B cell (primary cell): ENCODE measurements at regions not wholly inside any gene's neighbourhood (a gene's known extent, or its start where the extent isn't known, plus 50 kb on each side); places are given as distances from the start of the nearest gene placed in this dataset.

Source experiments
- ATAC-seq: fragments of 200-7000 bp; cut with Tn5 transposase; one replicate; pipeline ENCODE4 v1.10.0; 2021; ENCODE audit warnings: low read depth, mild to moderate bottlenecking, moderate number of reproducible peaks, moderate library complexity
- CTCF ChIA-PET: fragments of 350-600 bp; sonication (Branson Sonifier 250); formaldehyde crosslinking; loops from one replicate; lab custom pipeline; 2021; ENCODE audit warnings: antibody characterized with exemption, inconsistent platforms; lab: Charles Lee
- POLR2A ChIA-PET: fragments of 350-600 bp; sonication (Branson Sonifier 250); formaldehyde crosslinking; loops from one replicate; lab custom pipeline; 2021; ENCODE audit warnings: antibody characterized with exemption; lab: Charles Lee
- DNase-seq: peaks from one replicate; pipeline ENCODE4 v3.0.0; 2013
- H2AFZ ChIP-seq: 2 replicates; pipeline ENCODE4 v1.6.1; 2012; ENCODE audit warnings: mild to moderate bottlenecking, low read depth, low read length; ENCODE audit not compliant: insufficient read depth, poor library complexity, severe bottlenecking
- H3K27ac ChIP-seq, 2 donors: 1 replicate in 1 of 2; 2 replicates in 1 of 2; pipeline ENCODE4 v1.5.1; 2012 to 2013; ENCODE audit warnings: low read length in 2 of 2, mild to moderate bottlenecking in 2 of 2, moderate library complexity in 1 of 2
- H3K27me3 ChIP-seq, 4 experiments: fragments of 200-600 bp in 1 of 4; sonication (generic) in 1 of 4; replicated peaks in 1 of 4; 1 replicate in 2 of 4; 2 replicates in 2 of 4; pipeline versions ENCODE4 v1.6.1 to v1.7.0; 2013 to 2016; ENCODE audit warnings: low read length in 3 of 4, mild to moderate bottlenecking in 2 of 4, mixed read lengths in 1 of 4, moderate library complexity in 1 of 4; ENCODE audit not compliant: insufficient read depth in 4 of 4, control insufficient read depth in 3 of 4; ENCODE audit errors: control extremely low read depth in 1 of 4
- H3K36me3 ChIP-seq, 2 experiments: replicated peaks in 1 of 2; 1 replicate in 1 of 2; 2 replicates in 1 of 2; pipeline versions ENCODE4 v1.6.1 to v1.7.1; 2013; ENCODE audit warnings: low read length in 1 of 2; ENCODE audit not compliant: insufficient read depth in 2 of 2, control insufficient read depth in 1 of 2; ENCODE audit errors: control extremely low read depth in 1 of 2, extremely low read depth in 1 of 2
- H3K4me1 ChIP-seq, 2 donors: fragments of 200-600 bp in 1 of 2; sonication (generic) in 1 of 2; 1 replicate in 1 of 2; 2 replicates in 1 of 2; pipeline versions ENCODE4 v1.5.1 to v1.6.1; 2013 to 2017; ENCODE audit warnings: low read length in 2 of 2; ENCODE audit not compliant: control insufficient read depth in 2 of 2, insufficient read depth in 2 of 2
- H3K4me2 ChIP-seq: replicated peaks from 2 replicates; pipeline ENCODE3; 2012; ENCODE audit warnings: mild to moderate bottlenecking, low read depth, low read length; ENCODE audit not compliant: poor library complexity, severe bottlenecking
- H3K4me3 ChIP-seq, 5 experiments: fragments of 200-600 bp in 1 of 5; sonication (generic) in 1 of 5; 1 replicate in 3 of 5; 2 replicates in 2 of 5; pipeline versions ENCODE4 v1.5.1 to v1.7.0; 2011 to 2016; ENCODE audit warnings: low read length in 4 of 5, mild to moderate bottlenecking in 4 of 5, low read depth in 2 of 5, control low read depth in 1 of 5, moderate library complexity in 1 of 5; ENCODE audit not compliant: insufficient read depth in 1 of 5; ENCODE audit errors: control extremely low read depth in 1 of 5, extremely low read depth in 1 of 5
- H3K79me2 ChIP-seq: fragments of 200-600 bp; sonication (generic); one replicate; pipeline ENCODE4 v1.6.0; 2016; ENCODE audit warnings: low read length; ENCODE audit not compliant: control insufficient read depth, insufficient read depth
- H3K9ac ChIP-seq: fragments of 200-600 bp; sonication (generic); 2 replicates; pipeline ENCODE4 v1.6.1; 2017; ENCODE audit warnings: mild to moderate bottlenecking, low read length, moderate library complexity
- H3K9me3 ChIP-seq, 3 donors: one replicate each; pipeline versions ENCODE4 v1.6.1 to v1.7.1; 2013; ENCODE audit warnings: low read length in 2 of 3; ENCODE audit not compliant: control insufficient read depth in 2 of 3, insufficient read depth in 1 of 3; ENCODE audit errors: control extremely low read depth in 1 of 3
- H4K20me1 ChIP-seq: 2 replicates; pipeline ENCODE4 v1.6.0; 2012; ENCODE audit warnings: mild to moderate bottlenecking, low read length; ENCODE audit not compliant: insufficient read depth, control insufficient read depth, poor library complexity, severe bottlenecking
- H3K27ac Mint-ChIP-seq: one replicate; pipeline ENCODE4 v1.8.0; 2021; ENCODE audit warnings: mixed read lengths
- H3K27me3 Mint-ChIP-seq: one replicate; pipeline ENCODE4 v1.8.0; 2021; ENCODE audit warnings: mixed read lengths
- H3K4me1 Mint-ChIP-seq: one replicate; pipeline ENCODE4 v1.8.0; 2021; ENCODE audit warnings: mixed read lengths
- H3K4me3 Mint-ChIP-seq: one replicate; pipeline ENCODE4 v1.8.0; 2021; ENCODE audit warnings: mixed read lengths
- H3K9me3 Mint-ChIP-seq: one replicate; pipeline ENCODE4 v1.8.0; 2022; ENCODE audit warnings: mixed read lengths; ENCODE audit not compliant: insufficient read depth
- EZH2 ChIP-seq: IDR thresholded peaks from 2 replicates; pipeline ENCODE4 v1.6.1; 2012; ENCODE audit warnings: borderline replicate concordance, low read depth, mild to moderate bottlenecking, moderate library complexity, low read length; ENCODE audit not compliant: insufficient read depth, poor library complexity, severe bottlenecking
- WGBS: methylation state at CpG from one replicate; pipeline ENCODE4 v1.1.5; 2013; ENCODE audit warnings: missing lambda C conversion rate; ENCODE audit not compliant: insufficient coverage; 5-methylcytosine and 5-hydroxymethylcytosine counted together
- intact Hi-C: fragments of 100-400 bp; cut with micrococcal nuclease; formaldehyde crosslinking; loops from one replicate; pipeline ENCODE4 v1.10.0; 2022
- TF ChIP-seq, protein P1 (sequence below): fragments of 200-600 bp; IDR thresholded peaks from one replicate; pipeline ENCODE4 v1.8.0; 2022; ENCODE audit warnings: antibody characterized with exemption, mild to moderate bottlenecking

DNA sequence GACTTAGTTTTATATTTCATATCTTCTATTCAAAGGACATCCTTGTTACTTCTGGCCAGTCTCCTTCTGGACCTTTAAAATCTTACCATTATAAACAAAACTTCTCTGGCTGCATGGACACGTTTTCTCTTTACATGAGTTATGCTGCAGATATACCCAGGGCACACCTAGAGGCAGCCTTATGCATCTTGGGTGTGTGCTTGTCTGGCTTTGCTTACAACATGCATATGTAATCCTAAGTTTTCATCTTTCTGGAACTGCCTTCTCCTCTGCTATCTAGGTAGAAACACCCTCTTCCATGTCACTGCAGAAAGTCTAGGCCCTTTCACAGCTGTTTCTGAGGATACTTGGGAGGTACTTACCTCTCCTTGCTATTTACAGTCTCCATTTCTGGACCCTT, 185.8 kb upstream of the RAG2 start:
- peaks cover 27% of the 10 kb centered on the region for H3K27me3 Mint-ChIP-seq
- ATAC-seq = no peak
- WGBS = 57% methylated on average over 1 of the region's 1 CpG
- Histone ChIP-seq H3K27ac (no peak overlapping the region), H4K20me1 (no peaks in the 10 kb centered on the region), H3K4me2 (no peak overlapping the region), H3K27me3 (peaks cover 0 to 4% (median 3%) of the 10 kb centered on the region in 4 experiments), H2AFZ (no peak overlapping the region), H3K4me3 (no peak overlapping the region), H3K9ac (no peak overlapping the region), H3K9me3 (peaks cover 0 to 3% (median 0%) of the 10 kb centered on the region in 3 donors), H3K36me3 (no peaks in the 10 kb centered on the region), H3K4me1 (no peaks in the 10 kb centered on the region), H3K79me2 (no peaks in the 10 kb centered on the region)
- H3K4me3 Mint-ChIP-seq = no peak overlapping the region
- no peaks in the 10 kb centered on the region for H3K9me3 Mint-ChIP-seq
- POLR2A ChIA-PET = no interaction called here
- no peak for TF ChIP-seq EZH2
- TF ChIP-seq, protein P1, sequence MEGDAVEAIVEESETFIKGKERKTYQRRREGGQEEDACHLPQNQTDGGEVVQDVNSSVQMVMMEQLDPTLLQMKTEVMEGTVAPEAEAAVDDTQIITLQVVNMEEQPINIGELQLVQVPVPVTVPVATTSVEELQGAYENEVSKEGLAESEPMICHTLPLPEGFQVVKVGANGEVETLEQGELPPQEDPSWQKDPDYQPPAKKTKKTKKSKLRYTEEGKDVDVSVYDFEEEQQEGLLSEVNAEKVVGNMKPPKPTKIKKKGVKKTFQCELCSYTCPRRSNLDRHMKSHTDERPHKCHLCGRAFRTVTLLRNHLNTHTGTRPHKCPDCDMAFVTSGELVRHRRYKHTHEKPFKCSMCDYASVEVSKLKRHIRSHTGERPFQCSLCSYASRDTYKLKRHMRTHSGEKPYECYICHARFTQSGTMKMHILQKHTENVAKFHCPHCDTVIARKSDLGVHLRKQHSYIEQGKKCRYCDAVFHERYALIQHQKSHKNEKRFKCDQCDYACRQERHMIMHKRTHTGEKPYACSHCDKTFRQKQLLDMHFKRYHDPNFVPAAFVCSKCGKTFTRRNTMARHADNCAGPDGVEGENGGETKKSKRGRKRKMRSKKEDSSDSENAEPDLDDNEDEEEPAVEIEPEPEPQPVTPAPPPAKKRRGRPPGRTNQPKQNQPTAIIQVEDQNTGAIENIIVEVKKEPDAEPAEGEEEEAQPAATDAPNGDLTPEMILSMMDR = no peak
- intact Hi-C loops = no loop called here
- H3K4me1 Mint-ChIP-seq = no peaks in the 10 kb centered on the region
- no peak for DNase-seq
- CTCF ChIA-PET = no interaction called here
- H3K27ac Mint-ChIP-seq = no peak overlapping the region

DNA sequence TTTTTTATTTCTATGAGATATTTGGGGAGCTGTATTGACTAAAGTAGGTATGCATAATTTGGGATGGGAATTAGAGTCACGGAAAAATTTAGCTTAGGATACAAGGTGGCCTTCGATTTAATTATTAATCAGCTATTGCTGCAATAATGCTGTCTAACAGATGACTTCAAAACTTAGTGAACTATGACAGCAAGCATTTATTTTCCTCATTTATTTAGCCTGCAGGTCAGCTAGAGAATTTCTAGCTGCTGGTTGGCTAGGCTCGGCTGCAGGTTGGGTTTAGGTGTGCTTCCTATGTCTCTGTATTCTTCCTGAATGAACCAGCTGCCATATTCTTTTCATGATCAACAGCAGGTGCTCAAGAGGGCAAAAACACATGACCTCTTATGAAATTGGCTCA, 181.8 kb upstream of the RAG2 start:
- intact Hi-C loops = no loop called here
- Histone ChIP-seq H3K4me3 (no peak overlapping the region), H3K27me3 (peaks cover 0 to 3% (median 2%) of the 10 kb centered on the region in 4 experiments), H3K4me2 (no peak overlapping the region), H3K79me2 (no peaks in the 10 kb centered on the region), H3K4me1 (no peaks in the 10 kb centered on the region), H3K36me3 (no peaks in the 10 kb centered on the region), H3K27ac (no peak overlapping the region), H3K9ac (no peak overlapping the region), H2AFZ (no peak overlapping the region), H3K9me3 (no peaks in the 10 kb centered on the region), H4K20me1 (no peaks in the 10 kb centered on the region)
- peaks cover 22% of the 10 kb centered on the region for H3K27me3 Mint-ChIP-seq
- TF ChIP-seq, protein P1 = no peak
- no peak for TF ChIP-seq EZH2
- H3K4me1 Mint-ChIP-seq = no peaks in the 10 kb centered on the region
- DNase-seq = no peak
- no peak for ATAC-seq
- CTCF ChIA-PET = no interaction called here
- H3K4me3 Mint-ChIP-seq = no peak overlapping the region
- POLR2A ChIA-PET = no interaction called here
- no peaks in the 10 kb centered on the region for H3K9me3 Mint-ChIP-seq
- no peak overlapping the region for H3K27ac Mint-ChIP-seq
- no CpG with 5 or more reads among the region's 3 CpGs for WGBS
